ENCODE measurements at regions not wholly inside any gene's neighbourhood (a gene's known extent, or its start where the extent isn't known, plus 50 kb on each side); places are given as distances from the start of the nearest gene placed in this dataset.
A peak's percentile ranks its signal among the peaks of the same experiment; 100 is the strongest.
"Not testable (repeated sequence)": the region's sequence is repeated elsewhere in the genome, so short reads cannot be mapped to it uniquely, and the experiment has no call there.

DNA sequence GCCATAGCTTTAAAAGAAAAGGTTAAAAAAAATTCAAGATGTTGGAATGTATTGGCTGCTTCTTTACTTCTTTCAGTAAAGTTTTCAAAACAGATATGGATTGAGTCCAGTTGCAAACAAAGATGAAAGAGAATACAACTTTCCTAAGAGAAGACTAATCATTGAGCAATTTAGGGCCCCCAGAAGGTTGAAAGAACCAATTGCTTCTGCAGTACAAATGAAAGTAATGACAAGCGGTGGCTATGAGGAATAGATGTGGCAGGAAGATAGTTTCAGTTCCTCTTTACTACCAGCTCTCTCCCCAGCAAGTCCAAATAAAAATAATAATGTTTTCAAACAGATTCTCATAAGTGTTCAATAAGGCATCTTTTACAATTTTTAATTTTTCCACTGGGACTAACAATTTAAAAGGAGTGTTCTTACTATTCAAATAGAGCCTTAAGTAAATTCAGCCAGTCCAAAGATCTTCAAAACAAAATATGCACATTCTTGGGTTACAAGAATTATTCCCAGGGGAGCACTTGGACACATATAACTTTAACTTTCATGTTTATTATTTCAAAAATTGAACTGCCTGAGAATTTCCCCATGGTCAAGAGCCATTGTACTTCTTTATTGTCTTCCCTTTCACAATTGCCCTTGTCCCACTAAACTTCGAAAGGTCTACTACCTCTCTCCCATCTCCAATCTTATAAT, 62.3 kb upstream of the PPP1R12A start:
- intact Hi-C loops (cut with DNase I) = no loop called here
- Histone ChIP-seq H3K36me3 (ENCODE audit: insufficient read depth in 1 of 2, low read depth in 1 of 2) (no peaks in the 10 kb centered on the region), H3K4me1 (no peaks in the 10 kb centered on the region), H3K27ac (no peak overlapping the region), H3K9me3 (no peaks in the 10 kb centered on the region), H3K4me3 (no peak overlapping the region), H3K27me3 (ENCODE audit: insufficient read depth in 3 of 3, low read length in 2 of 3) (no peaks in the 10 kb centered on the region)
- ATAC-seq (no peak), DNase-seq (no peak)
- 80 to 81% (median 80%) methylated on average over 2 of the region's 2 CpGs for WGBS, 3 donors
- no peak for TF ChIP-seq CTCF (IDR thresholded peaks at IDR 0.05)

- H3K27me3 ChIP-seq (ENCODE audit: insufficient read depth in 3 of 3, low read length in 2 of 3); H3K27ac ChIP-seq; H3K4me3 ChIP-seq; H3K36me3 ChIP-seq (ENCODE audit: insufficient read depth in 1 of 2, low read depth in 1 of 2); H3K4me1 ChIP-seq; intact Hi-C loops (cut with DNase I); ATAC-seq; DNase-seq; H3K9me3 ChIP-seq: not testable (repeated sequence)
- WGBS, 3 donors = 89 to 90% (median 89%) methylated on average over 7 of the region's 7 CpGs
Measured at GRCh38 chr12:79995385-79996084, 60.6 kb upstream of the PPP1R12A start.

- intact Hi-C loops (cut with DNase I) = no loop called here
- Histone ChIP-seq H3K4me1 (no peaks in the 10 kb centered on the region), H3K36me3 (ENCODE audit: insufficient read depth in 1 of 2, low read depth in 1 of 2) (no peaks in the 10 kb centered on the region), H3K27me3 (ENCODE audit: insufficient read depth in 3 of 3, low read length in 2 of 3) (no peaks in the 10 kb centered on the region), H3K4me3 (no peak overlapping the region), H3K9me3 (no peaks in the 10 kb centered on the region), H3K27ac (no peak overlapping the region)
- ATAC-seq = no peak
- DNase-seq = peak in 1 of 2 donors; percentile 59
- TF ChIP-seq CTCF (IDR thresholded peaks at IDR 0.05) = no peak
- WGBS, 3 donors = 95 to 97% (median 97%) methylated on average over 30 to 43 of the region's 43 CpGs
Measured at GRCh38 chr12:79993106-79993862, 58.4 kb upstream of the PPP1R12A start.

DNA sequence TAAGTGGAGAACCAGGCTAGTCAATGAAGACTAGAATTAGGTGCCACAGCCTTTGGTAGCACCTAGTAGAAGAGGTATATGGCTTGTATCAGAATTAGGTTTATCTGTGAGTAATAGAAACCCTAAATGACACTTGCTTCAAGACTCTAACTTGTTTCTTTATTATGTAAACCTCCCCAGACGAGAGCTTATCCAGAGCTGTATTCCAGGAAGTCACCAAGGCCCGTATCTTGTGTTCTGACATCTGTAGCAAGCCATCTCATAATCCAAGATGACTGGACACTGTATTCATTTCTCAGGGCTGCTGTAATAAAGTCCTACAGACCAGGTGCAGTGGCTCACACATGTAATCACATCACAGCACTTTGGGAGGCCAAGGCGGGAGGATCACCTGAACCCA, 56.7 kb upstream of the PPP1R12A start:
- Histone ChIP-seq H3K9me3 (no peaks in the 10 kb centered on the region), H3K36me3 (ENCODE audit: insufficient read depth in 1 of 2, low read depth in 1 of 2) (no peaks in the 10 kb centered on the region), H3K27ac (no peak overlapping the region), H3K4me3 (no peak overlapping the region), H3K27me3 (ENCODE audit: insufficient read depth in 3 of 3, low read length in 2 of 3) (no peaks in the 10 kb centered on the region), H3K4me1 (no peaks in the 10 kb centered on the region)
- TF ChIP-seq CTCF (IDR thresholded peaks at IDR 0.05) = no peak
- ATAC-seq (no peak), DNase-seq (no peak)
- WGBS, 3 donors = 79 to 91% (median 90%) methylated on average over 3 of the region's 3 CpGs
- intact Hi-C loops (cut with DNase I) = no loop called here

GRCh38 chr12:79990509-79991338, 55.8 kb upstream of the PPP1R12A start:
- H3K27me3 ChIP-seq (ENCODE audit: insufficient read depth in 3 of 3, low read length in 2 of 3); H3K27ac ChIP-seq; H3K36me3 ChIP-seq (ENCODE audit: insufficient read depth in 1 of 2, low read depth in 1 of 2); ATAC-seq; intact Hi-C loops (cut with DNase I); DNase-seq; H3K4me3 ChIP-seq; H3K4me1 ChIP-seq; H3K9me3 ChIP-seq: not testable (repeated sequence)
- WGBS, 3 donors = 77 to 81% (median 80%) methylated on average over 10 of the region's 10 CpGs

All from psoas muscle (tissue), 7 donors.